WTC11 (cell line): ENCODE measurements at regions not wholly inside any gene's neighbourhood (a gene's known extent, or its start where the extent isn't known, plus 50 kb on each side); places are given as distances from the start of the nearest gene placed in this dataset.

ENCODE experiments used
- AFF4 ChIP-seq: sonication (generic); formaldehyde crosslinking; IDR thresholded peaks from 2 replicates; pipeline ENCODE4 v1.8.1; 2023; ENCODE audit warnings: mild to moderate bottlenecking, missing genetic modification reagents, borderline replicate concordance
- ATF2 ChIP-seq: sonication (generic); formaldehyde crosslinking; IDR thresholded peaks from 2 replicates; pipeline ENCODE4 v1.8.1; 2022; ENCODE audit warnings: low read depth, missing genetic modification reagents, borderline replicate concordance
- ATF3 ChIP-seq: sonication (generic); formaldehyde crosslinking; conservative IDR thresholded peaks from 2 replicates; pipeline ENCODE4 v1.8.1; 2022; ENCODE audit warnings: mild to moderate bottlenecking, missing genetic modification reagents
- CTCF ChIP-seq: fragments of 200-600 bp; IDR thresholded peaks from 2 replicates; pipeline ENCODE4 v1.8.0; 2022; ENCODE audit warnings: antibody characterized with exemption
- FOXP1 ChIP-seq: sonication (generic); formaldehyde crosslinking; IDR thresholded peaks from 2 replicates; pipeline ENCODE4 v1.8.0; 2022; ENCODE audit warnings: missing genetic modification reagents, mild to moderate bottlenecking, moderate library complexity, borderline replicate concordance
- IRF2 ChIP-seq: sonication (generic); formaldehyde crosslinking; IDR thresholded peaks from 2 replicates; pipeline ENCODE4 v1.8.0; 2022; ENCODE audit warnings: low read depth, missing genetic modification reagents, borderline replicate concordance
- KAT7 ChIP-seq: sonication (generic); formaldehyde crosslinking; IDR thresholded peaks from 2 replicates; pipeline ENCODE4 v1.8.1; 2023; ENCODE audit warnings: missing genetic modification reagents, mild to moderate bottlenecking, borderline replicate concordance
- MAX ChIP-seq: sonication (generic); formaldehyde crosslinking; IDR thresholded peaks from 2 replicates; pipeline ENCODE4 v1.8.0; 2022; ENCODE audit warnings: mild to moderate bottlenecking, missing genetic modification reagents
- NFATC4 ChIP-seq: fragments of 250-450 bp; sonication (Bioruptor Pico); IDR thresholded peaks from 2 replicates; pipeline ENCODE4 v1.9.0; 2021; ENCODE audit warnings: mild to moderate bottlenecking
- SP1 ChIP-seq: sonication (generic); formaldehyde crosslinking; conservative IDR thresholded peaks from 2 replicates; pipeline ENCODE4 v1.8.1; 2022; ENCODE audit warnings: missing genetic modification reagents
- ZBTB21 ChIP-seq: sonication (generic); formaldehyde crosslinking; IDR thresholded peaks from 2 replicates; pipeline ENCODE4 v1.8.1; 2023; ENCODE audit warnings: mild to moderate bottlenecking, missing genetic modification reagents, borderline replicate concordance
- ZNF138 ChIP-seq: sonication (generic); formaldehyde crosslinking; conservative IDR thresholded peaks from 2 replicates; pipeline ENCODE4 v1.8.1; 2022; ENCODE audit warnings: mild to moderate bottlenecking, moderate library complexity, missing genetic modification reagents
- ZNF416 ChIP-seq: fragments of 250-450 bp; sonication (Bioruptor Pico); IDR thresholded peaks from 2 replicates; pipeline ENCODE4 v1.9.0; 2021; ENCODE audit warnings: mild to moderate bottlenecking, inconsistent platforms
- ZNF671 ChIP-seq: fragments of 250-450 bp; sonication (Bioruptor Pico); IDR thresholded peaks from 2 replicates; pipeline ENCODE4 v1.8.0; 2021; ENCODE audit warnings: mild to moderate bottlenecking

- TF ChIP-seq CTCF = no peak
- TF ChIP-seq ZNF671 (CRISPR knock-in tag) = no peak
- no peak for TF ChIP-seq SP1 (CRISPR knock-in tag)
- no peak for TF ChIP-seq ATF3
- TF ChIP-seq AFF4 (CRISPR knock-in tag) = no peak
- TF ChIP-seq MAX (CRISPR knock-in tag) = no peak
- TF ChIP-seq FOXP1 (CRISPR knock-in tag) = no peak
- TF ChIP-seq ZNF416 (CRISPR knock-in tag) = no peak
- no peak for TF ChIP-seq IRF2 (CRISPR knock-in tag)
- TF ChIP-seq ATF2 (CRISPR knock-in tag) = no peak
- no peak for TF ChIP-seq ZBTB21 (CRISPR knock-in tag)
- no peak for TF ChIP-seq ZNF138 (CRISPR knock-in tag)
- TF ChIP-seq NFATC4 (CRISPR knock-in tag) = no peak
- no peak for TF ChIP-seq KAT7
Measured at GRCh38 chr3:101149707-101150106, 156.5 kb upstream of the ABI3BP start.
